GM18873 (cell line): ENCODE measurements at regions not wholly inside any gene's neighbourhood (a gene's known extent, or its start where the extent isn't known, plus 50 kb on each side); places are given as distances from the start of the nearest gene placed in this dataset.
A peak's percentile ranks its signal among the peaks of the same experiment; 100 is the strongest.

Experiments
- ATAC-seq: cut with Tn5 transposase; IDR thresholded peaks from one replicate; pipeline ENCODE4 v1.9.1; 2021; ENCODE audit warnings: mild to moderate bottlenecking, moderate library complexity, moderate number of reproducible peaks; ENCODE audit not compliant: unreplicated experiment, low FRiP score

- ATAC-seq, result no peak
Measured at GRCh38 chr18:29651122-29651680, 1391.3 kb downstream of the DSC3 start.

GRCh38 chr18:29648891-29649290 is 1393.7 kb downstream of the DSC3 start:
- ATAC-seq, result no peak

GRCh38 chr18:29647700-29648099 is 1394.8 kb downstream of the DSC3 start:
- ATAC-seq, result no peak

DNA sequence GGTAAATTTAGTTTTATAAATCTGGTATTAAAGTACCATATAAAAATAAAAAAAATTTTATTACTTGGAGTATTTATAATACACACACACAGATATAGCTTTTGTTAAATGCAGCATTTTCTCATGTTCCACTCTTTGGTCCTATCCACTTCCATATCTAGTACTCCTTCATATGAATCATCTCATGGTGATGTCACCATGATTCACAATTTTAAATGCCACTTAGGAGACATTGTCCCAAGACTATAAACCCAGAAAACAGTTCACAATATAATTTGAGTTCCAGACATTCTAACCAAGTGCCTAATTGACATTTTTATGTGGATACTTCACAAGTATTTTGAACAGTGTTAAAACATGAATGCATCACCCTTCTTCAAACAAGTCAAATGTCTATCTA is 1398.3 kb downstream of the DSC3 start:
- no peak for ATAC-seq

- no peak for ATAC-seq
Measured at GRCh38 chr18:29629493-29630036, 1413.0 kb downstream of the DSC3 start.

DNA sequence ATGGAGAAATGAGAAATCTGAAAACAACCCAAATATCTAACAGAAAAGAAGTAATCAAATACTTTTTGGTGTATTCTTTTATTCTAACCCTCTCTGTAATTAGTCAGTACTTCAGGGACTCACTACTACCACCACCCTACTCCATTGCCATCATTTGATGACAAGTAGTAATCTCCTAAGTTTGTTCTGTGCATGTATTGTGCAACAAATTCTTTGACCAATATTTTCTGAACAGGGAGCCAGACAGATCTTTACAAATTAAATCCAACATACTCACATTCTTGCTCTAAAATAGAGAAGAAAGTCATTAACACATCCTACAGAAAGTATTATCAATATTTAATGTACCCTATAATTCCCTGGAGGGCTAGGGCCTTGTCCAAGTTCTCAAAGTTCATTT is 1416.4 kb downstream of the DSC3 start:
- ATAC-seq, result no peak

DNA sequence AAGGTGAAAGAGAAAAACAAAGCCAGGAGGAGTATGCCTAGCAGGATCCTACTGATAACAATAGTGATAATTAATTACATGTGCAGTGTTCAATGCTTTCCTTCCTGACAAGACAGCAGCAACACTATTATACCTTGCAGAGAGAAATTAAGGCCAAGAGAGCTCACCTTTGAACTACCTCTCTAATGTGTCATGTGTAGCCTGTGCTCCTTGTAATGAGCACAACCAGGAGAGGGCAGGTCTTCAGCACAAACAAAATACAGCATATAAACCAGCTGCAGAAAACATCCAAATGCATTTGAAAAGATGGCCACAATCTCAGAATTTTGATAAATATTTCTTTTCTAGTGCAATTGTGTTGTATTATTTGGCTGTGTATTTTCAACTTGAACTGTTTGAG is 1425.7 kb downstream of the DSC3 start:
- no peak for ATAC-seq

DNA sequence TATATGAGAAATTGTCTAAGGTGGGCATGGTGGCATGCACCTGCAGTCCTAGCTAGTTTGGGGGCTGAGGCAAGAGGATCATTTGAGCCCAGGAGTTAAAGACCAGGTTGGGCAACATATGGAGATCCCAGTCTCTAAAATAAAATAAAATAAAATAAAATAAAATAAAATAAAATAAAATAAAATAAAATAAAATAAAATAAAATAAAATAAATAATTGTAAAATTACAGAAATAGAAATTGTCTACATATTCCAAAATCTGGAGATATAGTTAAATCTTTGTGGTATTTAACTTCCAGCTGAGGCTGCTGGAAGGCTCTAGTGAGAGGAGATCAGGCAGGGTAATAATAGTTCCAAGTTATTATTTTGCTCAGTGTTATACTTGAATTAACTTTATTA is 1432.1 kb upstream of the CDH2 start:
- ATAC-seq, result no peak

DNA sequence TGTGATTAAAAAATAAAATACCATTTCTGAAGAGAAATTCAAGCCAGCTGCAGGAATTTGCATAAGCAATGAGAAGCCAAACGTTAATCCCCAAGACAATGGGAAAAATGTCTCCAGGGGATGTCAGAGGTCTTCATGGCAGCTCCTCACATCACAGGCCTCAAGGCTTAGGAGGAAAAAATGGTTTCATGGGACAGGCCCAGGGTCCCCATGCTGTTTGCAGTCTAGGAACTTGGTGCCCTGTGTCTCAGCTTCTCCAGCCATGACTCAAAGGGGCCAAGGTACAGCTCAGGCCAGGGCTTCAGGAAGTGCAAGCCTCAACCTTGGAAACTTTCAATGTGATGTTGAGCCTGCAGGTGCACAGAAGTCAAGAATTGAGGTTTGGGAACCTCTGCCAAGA is 1428.4 kb upstream of the CDH2 start:
- no peak for ATAC-seq

GRCh38 chr18:29596959-29597358 is 1420.0 kb upstream of the CDH2 start:
- no peak for ATAC-seq

- no peak for ATAC-seq
Measured at GRCh38 chr18:29594493-29594892, 1417.6 kb upstream of the CDH2 start.

DNA sequence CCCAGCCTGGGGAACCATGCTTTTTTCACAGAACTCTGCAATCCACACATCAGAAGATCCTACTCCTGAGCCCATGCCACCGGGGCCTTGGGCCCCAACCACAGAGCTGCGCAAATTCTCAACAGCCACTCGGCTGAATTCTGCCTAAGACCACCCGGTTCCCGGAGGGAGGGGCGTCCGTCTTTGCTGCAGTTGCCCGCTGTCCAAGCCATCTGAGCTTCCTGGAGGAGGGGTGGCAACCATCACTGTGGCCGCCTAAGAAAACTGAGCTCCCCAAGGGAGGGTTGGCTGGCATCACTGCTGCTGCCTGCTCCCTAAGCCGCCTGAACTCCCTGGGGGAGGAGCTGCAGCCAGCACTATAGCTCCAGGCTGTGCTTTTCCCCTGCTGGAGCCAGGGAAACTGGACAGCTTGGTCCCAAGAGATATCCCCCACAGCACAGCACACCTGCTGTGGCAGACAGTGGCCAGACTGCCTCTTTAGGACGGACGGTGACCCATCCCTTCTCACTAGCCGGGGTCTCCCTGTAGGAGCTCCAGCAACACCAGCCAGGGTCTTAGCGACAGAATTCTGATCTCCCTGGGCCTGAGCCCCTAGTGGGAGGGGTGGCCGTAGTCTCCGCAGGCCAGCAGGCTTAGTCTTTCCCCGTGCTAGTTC is 1411.6 kb upstream of the CDH2 start:
- no peak for ATAC-seq

- no peak for ATAC-seq
Measured at GRCh38 chr18:29586210-29586609, 1409.3 kb upstream of the CDH2 start.

GRCh38 chr18:29560270-29560669 is 1383.3 kb upstream of the CDH2 start:
- ATAC-seq, result no peak

- ATAC-seq, result no peak
Measured at GRCh38 chr18:29556070-29556469, 1379.1 kb upstream of the CDH2 start.

DNA sequence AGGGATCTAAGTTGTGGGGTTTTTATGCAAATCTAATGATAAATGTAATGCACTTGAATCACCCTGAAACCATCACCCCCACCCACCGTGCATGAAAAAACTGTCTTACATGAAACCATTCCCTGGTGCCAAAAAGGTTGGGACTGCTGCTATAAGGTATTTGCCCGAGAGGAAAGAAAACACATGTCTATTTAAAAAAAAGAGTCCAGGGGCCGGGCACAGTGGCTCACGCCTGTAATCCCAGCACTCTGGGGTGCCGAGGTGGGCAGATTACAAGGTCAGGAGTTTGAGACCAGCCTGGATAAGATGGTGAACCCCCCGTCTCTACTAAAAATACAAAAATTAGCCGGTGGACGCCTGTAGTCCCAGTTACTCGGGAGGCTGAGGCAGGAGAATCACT is 1372.8 kb upstream of the CDH2 start:
- ATAC-seq, result no peak

- ATAC-seq, result no peak
Measured at GRCh38 chr18:29547626-29548025, 1370.7 kb upstream of the CDH2 start.

GRCh38 chr18:29540548-29540947 is 1363.6 kb upstream of the CDH2 start:
- ATAC-seq, result no peak

DNA sequence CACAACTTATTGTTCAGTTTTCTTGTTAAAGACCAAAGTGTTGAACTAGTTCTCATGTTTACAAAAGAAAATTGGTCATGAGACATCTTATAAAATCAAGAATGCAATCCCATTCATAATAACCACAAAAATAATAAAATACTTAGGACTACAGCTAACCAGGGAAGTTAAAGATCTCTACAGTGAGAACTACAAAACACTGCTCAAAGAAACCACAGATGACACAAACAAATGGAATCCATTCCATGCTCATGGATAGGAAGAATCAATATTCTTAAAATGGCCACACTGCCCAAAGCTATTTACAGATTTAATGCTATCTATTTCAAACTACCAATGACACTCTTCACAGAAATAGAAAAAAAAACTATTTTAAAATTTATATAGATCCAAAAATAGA is 1354.8 kb upstream of the CDH2 start:
- no peak for ATAC-seq

GRCh38 chr18:29523371-29523770 is 1346.4 kb upstream of the CDH2 start:
- no peak for ATAC-seq

- ATAC-seq, result no peak
Measured at GRCh38 chr18:29512761-29513160, 1335.8 kb upstream of the CDH2 start.

- peak; percentile 75 for ATAC-seq
Measured at GRCh38 chr18:29512203-29512602, 1335.3 kb upstream of the CDH2 start.
